ENCODE measurements at regions not wholly inside any gene's neighbourhood (a gene's known extent, or its start where the extent isn't known, plus 50 kb on each side); places are given as distances from the start of the nearest gene placed in this dataset.
A peak's percentile ranks its signal among the peaks of the same experiment; 100 is the strongest.

- H4K20me1 ChIP-seq (replicated peaks; ENCODE audit: control insufficient read depth, extremely low read depth, insufficient read depth, low read length) = peaks cover 2% of the 10 kb centered on the region
- H3K36me3 ChIP-seq (ENCODE audit: control insufficient read depth in 2 of 2, extremely low read depth in 1 of 2, insufficient read depth in 2 of 2, low read length in 2 of 2) = no peaks in the 10 kb centered on the region
- FAIRE-seq (peak; percentile 62), DNase-seq (ENCODE audit: low read depth, low spot score) (peak; percentile 74)
- no peak overlapping the region for H3K4me2 ChIP-seq (ENCODE audit: insufficient read depth, low read length)
- no peak overlapping the region for H3K9ac ChIP-seq (replicated peaks; ENCODE audit: extremely low read depth, insufficient read depth, low read length)
- intact Hi-C loops (cut with micrococcal nuclease) = loop anchor here (1.0 to 5.0 kb wide), 8 partner anchors 70 to 1597 kb away; no protein-coding TSS in a partner anchor
- CTCF ChIA-PET = interaction anchor here (0.8 to 3.7 kb wide), 72 partner anchors 9 to 396 kb away, joined by 3 to 62 read pairs (median 6); partner anchors contain the start of genes GADD45G and SECISBP2
- H3K27me3 ChIP-seq (ENCODE audit: control insufficient read depth in 2 of 2, insufficient read depth in 2 of 2, low read length in 2 of 2) = peaks cover 0 to 4% of the 10 kb centered on the region in 2 experiments
- no peaks in the 10 kb centered on the region for H3K9me1 ChIP-seq (replicated peaks; ENCODE audit: control insufficient read depth, extremely low read depth, insufficient read depth, low read length)
- POLR2A ChIA-PET = interaction anchor here (0.6 to 1.0 kb wide), 2 partner anchors 222 to 230 kb away, joined by 3 to 4 read pairs; partner anchors contain the start of gene SECISBP2
- dilution Hi-C loops (cut with MboI; ENCODE audit: extremely low pct_ligation_motif_present, low sequenced_read_pairs) = no loop called here
- BruUV-seq (replicated peaks) = no TSS peak
- no peak overlapping the region for H2AFZ ChIP-seq (ENCODE audit: low read depth, low read length)
- H3K4me3 ChIP-seq (replicated peaks in 1 of 3; ENCODE audit: insufficient read depth in 1 of 3, low read depth in 1 of 3, low read length in 3 of 3) = no peak overlapping the region
- TF ChIP-seq POLR2AphosphoS5 (IDR thresholded peaks at IDR 0.05; ENCODE audit: insufficient read depth, low read depth, low read length) (no peak), EZH2 (IDR thresholded peaks at IDR 0.05; ENCODE audit: borderline replicate concordance, low read depth, low read length, severe bottlenecking) (no peak), CTCF (IDR thresholded peaks at IDR 0.05; ENCODE audit: extremely low read depth in 1 of 2, insufficient read depth in 1 of 2, low read depth in 1 of 2, low read length in 2 of 2) (peak; percentile 90 to 94), JUN (IDR thresholded peaks at IDR 0.05; ENCODE audit: borderline replicate concordance, insufficient read depth, insufficient read length, low read depth) (no peak), MAX (IDR thresholded peaks at IDR 0.05; ENCODE audit: insufficient read depth, insufficient read length) (no peak)
- no peak overlapping the region for H3K27ac ChIP-seq (ENCODE audit: insufficient read depth, low read depth, low read length)
- H3K79me2 ChIP-seq (ENCODE audit: control insufficient read depth, insufficient read depth, low read length) = no peaks in the 10 kb centered on the region
- no peaks in the 10 kb centered on the region for H3K9me3 ChIP-seq (replicated peaks; ENCODE audit: control insufficient read depth, insufficient read depth, low read length)
- no peaks in the 10 kb centered on the region for H3K4me1 ChIP-seq (ENCODE audit: control insufficient read depth, extremely low read depth, insufficient read depth, low read length)
Measured at GRCh38 chr9:89549031-89549644, 51.2 kb upstream of the SEMA4D start.

All from endothelial cell of umbilical vein (primary cell).